Neural cell (in vitro differentiated cells): ENCODE measurements at regions not wholly inside any gene's neighbourhood (a gene's known extent, or its start where the extent isn't known, plus 50 kb on each side); places are given as distances from the start of the nearest gene placed in this dataset.

ENCODE experiments used
- H2AFZ ChIP-seq: fragments of 200-600, 300-800 bp; sonication (generic), shearing (Covaris generic); 2 replicates; pipeline ENCODE4 v1.6.0; 2014; ENCODE audit warnings: low read depth, mild to moderate bottlenecking, antibody characterized with exemption, low read length, moderate library complexity
- H3F3A ChIP-seq: fragments of 200-600 bp; shearing (Covaris generic); 2 replicates; pipeline ENCODE4 v1.6.1; 2016; ENCODE audit warnings: mild to moderate bottlenecking, moderate library complexity, mixed read lengths, antibody characterized with exemption, low read length; ENCODE audit not compliant: insufficient read depth, poor library complexity, severe bottlenecking
- H3K27ac ChIP-seq: fragments of 200-600, 300-800 bp; sonication (generic), shearing (Covaris generic); 2 replicates; pipeline ENCODE4 v1.5.1; 2014; ENCODE audit warnings: mild to moderate bottlenecking, low read length, moderate library complexity
- H3K27me3 ChIP-seq: fragments of 300-800, 200-600 bp; sonication (generic), shearing (Covaris generic); 2 replicates; pipeline ENCODE4 v1.6.0; 2014; ENCODE audit warnings: mild to moderate bottlenecking, low read depth, low read length, moderate library complexity; ENCODE audit not compliant: insufficient read depth
- H3K36me3 ChIP-seq: fragments of 300-800, 200-600 bp; sonication (generic), shearing (Covaris generic); 2 replicates; pipeline ENCODE4 v1.5.1; 2014; ENCODE audit warnings: mild to moderate bottlenecking, antibody characterized with exemption, low read length, moderate library complexity; ENCODE audit not compliant: insufficient read depth
- H3K4me2 ChIP-seq: fragments of 300-800, 200-600 bp; sonication (generic), shearing (Covaris generic); 2 replicates; pipeline ENCODE4 v1.6.0; 2014; ENCODE audit warnings: mild to moderate bottlenecking, low read length
- H3K4me3 ChIP-seq: fragments of 300-800, 200-600 bp; sonication (generic), shearing (Covaris generic); 2 replicates; pipeline ENCODE4 v1.5.1; 2014; ENCODE audit warnings: mild to moderate bottlenecking, low read length, moderate library complexity
- H3K79me2 ChIP-seq: fragments of 200-600 bp; shearing (Covaris generic); replicated peaks from 2 replicates; pipeline ENCODE4 v1.6.0; 2014; ENCODE audit warnings: mild to moderate bottlenecking, low read length, moderate library complexity; ENCODE audit not compliant: insufficient read depth
- H3K9ac ChIP-seq: fragments of 300-800, 200-600 bp; sonication (generic), shearing (Covaris generic); 2 replicates; pipeline ENCODE4 v1.6.1; 2016; ENCODE audit warnings: mild to moderate bottlenecking, low read length, mixed read lengths
- H3K9me2 ChIP-seq: fragments of 200-600 bp; shearing (Covaris generic); 2 replicates; pipeline ENCODE4 v1.6.1; 2016; ENCODE audit warnings: mild to moderate bottlenecking, low read length, mixed read lengths; ENCODE audit not compliant: insufficient read depth
- H3K9me3 ChIP-seq: fragments of 200-600, 300-800 bp; sonication (generic), shearing (Covaris generic); 2 replicates; pipeline ENCODE4 v1.6.1; 2016; ENCODE audit warnings: mild to moderate bottlenecking, mixed run types, low read length, moderate library complexity, mixed read lengths
- H4K20me1 ChIP-seq: fragments of 200-600 bp; shearing (Covaris generic); 2 replicates; pipeline ENCODE4 v1.6.1; 2016; ENCODE audit warnings: mild to moderate bottlenecking, mixed run types; ENCODE audit not compliant: insufficient read depth
- CTCF ChIP-seq: fragments of 450-650 bp; IDR thresholded peaks from 2 replicates; pipeline ENCODE4 v1.5.1; 2014; ENCODE audit warnings: antibody characterized with exemption, mild to moderate bottlenecking, moderate library complexity; ENCODE audit not compliant: poor library complexity, severe bottlenecking
- EP300 ChIP-seq: fragments of 450-650 bp; conservative IDR thresholded peaks from 2 replicates; pipeline ENCODE4 v1.6.1; 2014; ENCODE audit warnings: antibody characterized with exemption, mild to moderate bottlenecking, moderate library complexity; ENCODE audit not compliant: poor library complexity, severe bottlenecking
- EZH2 ChIP-seq: fragments of 200-600, 300-800 bp; shearing (Covaris generic), sonication (generic); IDR thresholded peaks from 2 replicates; pipeline ENCODE4 v1.6.1; 2014; ENCODE audit warnings: antibody characterized with exemption, low read length, borderline replicate concordance, mild to moderate bottlenecking; ENCODE audit not compliant: insufficient read depth, poor library complexity, severe bottlenecking
- MXI1 ChIP-seq: fragments of 450-650 bp; conservative IDR thresholded peaks from 2 replicates; pipeline ENCODE4 v1.6.1; 2014; ENCODE audit warnings: antibody characterized with exemption, mild to moderate bottlenecking; ENCODE audit not compliant: poor library complexity, severe bottlenecking
- POLR2AphosphoS5 ChIP-seq: IDR thresholded peaks from 2 replicates; pipeline ENCODE4 v1.6.1; 2012
- RAD21 ChIP-seq: fragments of 450-650 bp; conservative IDR thresholded peaks from 2 replicates; pipeline ENCODE4 v1.6.1; 2014; ENCODE audit warnings: antibody characterized with exemption, mild to moderate bottlenecking, moderate library complexity
- REST ChIP-seq: IDR thresholded peaks from 2 replicates; pipeline ENCODE4 v1.6.1; 2012; ENCODE audit warnings: borderline replicate concordance
- SMC3 ChIP-seq: fragments of 450-650 bp; conservative IDR thresholded peaks from 2 replicates; pipeline ENCODE4 v1.6.1; 2014; ENCODE audit warnings: antibody characterized with exemption, mild to moderate bottlenecking, moderate library complexity; ENCODE audit not compliant: poor library complexity
- TAF1 ChIP-seq: IDR thresholded peaks from 2 replicates; pipeline ENCODE4 v1.6.1; 2012; ENCODE audit warnings: low read depth

GRCh38 chr2:19812166-19812565 is 89.6 kb downstream of the TTC32 start:
- H3K4me3 ChIP-seq: no peak overlapping the region
- TF ChIP-seq REST: no peak
- TF ChIP-seq RAD21: no peak
- TF ChIP-seq MXI1: no peak
- TF ChIP-seq TAF1: no peak
- TF ChIP-seq EP300: no peak
- no peak for TF ChIP-seq EZH2
- TF ChIP-seq POLR2AphosphoS5: no peak
- TF ChIP-seq SMC3: no peak
- no peak for TF ChIP-seq CTCF
- H2AFZ ChIP-seq: no peak overlapping the region
- no peaks in the 10 kb centered on the region for H3K9me3 ChIP-seq
- no peak overlapping the region for H3K9ac ChIP-seq
- no peaks in the 10 kb centered on the region for H3K9me2 ChIP-seq
- no peaks in the 10 kb centered on the region for H3K36me3 ChIP-seq
- H3K4me2 ChIP-seq: no peak overlapping the region
- H4K20me1 ChIP-seq: no peaks in the 10 kb centered on the region
- no peaks in the 10 kb centered on the region for H3F3A ChIP-seq
- H3K27ac ChIP-seq: no peak overlapping the region
- no peaks in the 10 kb centered on the region for H3K27me3 ChIP-seq
- H3K79me2 ChIP-seq: no peaks in the 10 kb centered on the region

GRCh38 chr2:19811186-19811585 is 90.6 kb downstream of the TTC32 start:
- Histone ChIP-seq H3K27me3 (no peaks in the 10 kb centered on the region), H4K20me1 (no peaks in the 10 kb centered on the region), H3K36me3 (no peaks in the 10 kb centered on the region), H3F3A (no peaks in the 10 kb centered on the region), H3K9me2 (no peaks in the 10 kb centered on the region), H3K4me3 (no peak overlapping the region), H3K79me2 (no peaks in the 10 kb centered on the region), H2AFZ (no peak overlapping the region), H3K9me3 (no peaks in the 10 kb centered on the region), H3K27ac (no peak overlapping the region), H3K4me2 (no peak overlapping the region), H3K9ac (no peak overlapping the region)
- no peak for TF ChIP-seq CTCF
- TF ChIP-seq SMC3: no peak
